PFSK-1 (cell line): ENCODE measurements at regions not wholly inside any gene's neighbourhood (a gene's known extent, or its start where the extent isn't known, plus 50 kb on each side); places are given as distances from the start of the nearest gene placed in this dataset.

Experiments used
- FOXP2 ChIP-seq: optimal IDR thresholded peaks from 2 replicates; pipeline ENCODE3; 2011; ENCODE audit warnings: borderline replicate concordance, control low read depth, inconsistent platforms; ENCODE audit not compliant: insufficient read depth; ENCODE audit errors: extremely low read length, extremely low read depth
- POLR2AphosphoS5 ChIP-seq: IDR thresholded peaks from 2 replicates; pipeline ENCODE4 v1.6.1; 2012; ENCODE audit warnings: low read depth, mild to moderate bottlenecking, control low read depth, low read length, moderate library complexity
- SIN3A ChIP-seq: IDR thresholded peaks from 2 replicates; pipeline ENCODE4 v1.6.1; 2012; ENCODE audit warnings: mild to moderate bottlenecking, low read length, moderate library complexity, borderline replicate concordance; ENCODE audit not compliant: insufficient read depth
- TAF1 ChIP-seq: IDR thresholded peaks from 2 replicates; pipeline ENCODE4 v1.6.1; 2012; ENCODE audit warnings: low read length, control low read depth, borderline replicate concordance; ENCODE audit not compliant: insufficient read depth
- TF ChIP-seq, protein P1 (sequence below), 2 experiments: IDR thresholded peaks; 2 replicates each; pipeline versions ENCODE4 v1.6.1 to v1.8.0; 2011 to 2012; ENCODE audit warnings: low read depth in 2 of 2, low read length in 2 of 2, control low read depth in 1 of 2, inconsistent platforms in 1 of 2, mild to moderate bottlenecking in 1 of 2, moderate library complexity in 1 of 2; ENCODE audit not compliant: insufficient read depth in 1 of 2

- TF ChIP-seq, protein P1, sequence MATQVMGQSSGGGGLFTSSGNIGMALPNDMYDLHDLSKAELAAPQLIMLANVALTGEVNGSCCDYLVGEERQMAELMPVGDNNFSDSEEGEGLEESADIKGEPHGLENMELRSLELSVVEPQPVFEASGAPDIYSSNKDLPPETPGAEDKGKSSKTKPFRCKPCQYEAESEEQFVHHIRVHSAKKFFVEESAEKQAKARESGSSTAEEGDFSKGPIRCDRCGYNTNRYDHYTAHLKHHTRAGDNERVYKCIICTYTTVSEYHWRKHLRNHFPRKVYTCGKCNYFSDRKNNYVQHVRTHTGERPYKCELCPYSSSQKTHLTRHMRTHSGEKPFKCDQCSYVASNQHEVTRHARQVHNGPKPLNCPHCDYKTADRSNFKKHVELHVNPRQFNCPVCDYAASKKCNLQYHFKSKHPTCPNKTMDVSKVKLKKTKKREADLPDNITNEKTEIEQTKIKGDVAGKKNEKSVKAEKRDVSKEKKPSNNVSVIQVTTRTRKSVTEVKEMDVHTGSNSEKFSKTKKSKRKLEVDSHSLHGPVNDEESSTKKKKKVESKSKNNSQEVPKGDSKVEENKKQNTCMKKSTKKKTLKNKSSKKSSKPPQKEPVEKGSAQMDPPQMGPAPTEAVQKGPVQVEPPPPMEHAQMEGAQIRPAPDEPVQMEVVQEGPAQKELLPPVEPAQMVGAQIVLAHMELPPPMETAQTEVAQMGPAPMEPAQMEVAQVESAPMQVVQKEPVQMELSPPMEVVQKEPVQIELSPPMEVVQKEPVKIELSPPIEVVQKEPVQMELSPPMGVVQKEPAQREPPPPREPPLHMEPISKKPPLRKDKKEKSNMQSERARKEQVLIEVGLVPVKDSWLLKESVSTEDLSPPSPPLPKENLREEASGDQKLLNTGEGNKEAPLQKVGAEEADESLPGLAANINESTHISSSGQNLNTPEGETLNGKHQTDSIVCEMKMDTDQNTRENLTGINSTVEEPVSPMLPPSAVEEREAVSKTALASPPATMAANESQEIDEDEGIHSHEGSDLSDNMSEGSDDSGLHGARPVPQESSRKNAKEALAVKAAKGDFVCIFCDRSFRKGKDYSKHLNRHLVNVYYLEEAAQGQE (IDR thresholded peaks at IDR 0.05; ENCODE audit: insufficient read depth in 1 of 2, low read depth in 2 of 2, low read length in 2 of 2): no peak
- TF ChIP-seq FOXP2 (no peak), TAF1 (no peak), SIN3A (no peak), POLR2AphosphoS5 (no peak)
Measured at GRCh38 chr4:180589575-180589974, 1653.6 kb upstream of the TENM3 start.

GRCh38 chr4:180596888-180597483, 1646.2 kb upstream of the TENM3 start:
- TF ChIP-seq SIN3A: no peak

DNA sequence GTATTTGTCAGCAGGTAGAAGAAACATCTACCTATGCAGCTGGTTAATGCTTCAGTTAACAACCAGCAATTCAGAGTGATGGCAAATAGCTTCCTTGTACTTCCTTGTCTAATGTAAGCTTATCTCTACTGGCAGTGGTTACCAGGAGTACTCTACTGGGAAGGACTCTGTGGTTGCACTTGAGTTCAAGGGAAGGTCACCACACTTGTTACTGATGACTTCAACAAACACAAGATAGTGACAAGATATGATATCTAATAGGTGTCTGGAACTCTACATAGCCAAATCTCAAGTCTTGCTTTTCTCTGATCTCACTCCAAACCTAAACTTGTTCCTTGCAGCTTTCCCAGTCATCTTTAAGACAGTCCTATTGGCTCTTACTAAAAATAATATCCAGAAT, 1644.9 kb upstream of the TENM3 start:
- TF ChIP-seq POLR2AphosphoS5: no peak
- TF ChIP-seq FOXP2: no peak
- no peak for TF ChIP-seq TAF1
- TF ChIP-seq SIN3A: no peak
- TF ChIP-seq, protein P1 (IDR thresholded peaks at IDR 0.05; ENCODE audit: insufficient read depth in 1 of 2, low read depth in 2 of 2, low read length in 2 of 2): no peak

DNA sequence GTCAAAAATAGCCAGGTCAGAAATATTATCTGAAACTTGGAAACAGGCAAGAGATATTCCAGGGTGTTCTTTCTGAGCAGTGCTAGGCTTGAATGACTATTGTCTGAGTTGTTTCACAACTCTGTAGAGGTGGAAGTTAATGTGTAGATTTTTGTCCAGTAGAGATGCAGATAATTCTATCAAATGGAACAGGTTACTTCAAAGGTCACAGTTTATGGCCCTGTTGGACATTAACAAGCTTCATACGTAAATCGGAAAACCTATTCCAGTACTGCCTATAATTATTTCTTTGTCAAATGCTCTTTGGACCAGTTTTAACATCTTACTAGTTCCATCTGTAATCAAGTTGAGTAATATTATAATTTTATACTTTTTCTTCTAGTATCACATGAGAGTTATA, 1639.4 kb upstream of the TENM3 start:
- no peak for TF ChIP-seq SIN3A
- no peak for TF ChIP-seq FOXP2
- no peak for TF ChIP-seq TAF1
- TF ChIP-seq, protein P1 (IDR thresholded peaks at IDR 0.05; ENCODE audit: insufficient read depth in 1 of 2, low read depth in 2 of 2, low read length in 2 of 2): no peak
- no peak for TF ChIP-seq POLR2AphosphoS5

DNA sequence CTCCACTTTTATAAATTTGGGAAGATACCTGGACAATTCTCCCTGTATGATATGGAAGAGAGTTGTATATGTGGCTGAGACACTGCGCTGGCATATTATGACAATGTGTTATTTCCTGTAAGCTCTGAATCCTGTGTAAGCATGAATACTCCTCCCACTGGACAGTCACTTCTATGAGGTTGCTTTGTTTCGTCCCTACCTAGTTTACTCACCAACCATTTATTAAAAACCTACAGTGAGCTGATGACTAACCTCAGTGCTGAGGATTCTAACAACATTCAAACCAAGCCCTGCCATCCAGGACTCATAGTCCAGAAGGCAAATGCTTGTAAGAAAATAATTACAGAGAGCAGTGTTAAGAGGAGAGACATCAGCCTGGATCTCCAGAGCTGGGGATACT, 1632.9 kb upstream of the TENM3 start:
- TF ChIP-seq, protein P1 (IDR thresholded peaks at IDR 0.05; ENCODE audit: insufficient read depth in 1 of 2, low read depth in 2 of 2, low read length in 2 of 2): no peak
- TF ChIP-seq FOXP2 (no peak), SIN3A (no peak), POLR2AphosphoS5 (no peak)

- TF ChIP-seq SIN3A: no peak
- TF ChIP-seq, protein P1 (IDR thresholded peaks at IDR 0.05; ENCODE audit: insufficient read depth in 1 of 2, low read depth in 2 of 2, low read length in 2 of 2): no peak
- no peak for TF ChIP-seq TAF1
- TF ChIP-seq FOXP2: no peak
- no peak for TF ChIP-seq POLR2AphosphoS5
Measured at GRCh38 chr4:180615746-180616145, 1627.5 kb upstream of the TENM3 start.
